A549 (cell line): ENCODE measurements at regions not wholly inside any gene's neighbourhood (a gene's known extent, or its start where the extent isn't known, plus 50 kb on each side); places are given as distances from the start of the nearest gene placed in this dataset.

Experiments
- CEBPB ChIP-seq, 2 experiments: fragments of >200 bp in 1 of 2; sonication (Bioruptor Twin) in 1 of 2; formaldehyde crosslinking in 1 of 2; IDR thresholded peaks; 2 replicates each; pipeline ENCODE4 v1.6.1; 2012 to 2016
- CTCF ChIP-seq: fragments of >200 bp; sonication (Bioruptor Twin); formaldehyde crosslinking; IDR thresholded peaks from 3 replicates; pipeline ENCODE4 v1.5.1; 2016
- HMGXB4 ChIP-seq: fragments of 250-450 bp; sonication (Bioruptor Pico); IDR thresholded peaks from 2 replicates; pipeline ENCODE4 v1.5.0; 2021; ENCODE audit warnings: mild to moderate bottlenecking, moderate library complexity, borderline replicate concordance
- MYC ChIP-seq: IDR thresholded peaks from 2 replicates; pipeline ENCODE4 v1.6.1; 2012; ENCODE audit warnings: mild to moderate bottlenecking, inconsistent platforms, low read length, improper control_type of control experiment, borderline replicate concordance
- RCOR1 ChIP-seq: fragments of 150-350 bp; IDR thresholded peaks from 2 replicates; pipeline ENCODE4 v1.6.1; 2014; ENCODE audit warnings: antibody characterized with exemption, low read length, low read depth
- RFX5 ChIP-seq: fragments of 450-650 bp; IDR thresholded peaks from 2 replicates; pipeline ENCODE4 v1.7.1; 2014; ENCODE audit warnings: antibody characterized with exemption, mild to moderate bottlenecking, moderate library complexity
- ZFP36 ChIP-seq: fragments of 450-650 bp; IDR thresholded peaks from 2 replicates; pipeline ENCODE4 v1.6.1; 2014; ENCODE audit warnings: borderline replicate concordance; ENCODE audit not compliant: partially characterized antibody

DNA sequence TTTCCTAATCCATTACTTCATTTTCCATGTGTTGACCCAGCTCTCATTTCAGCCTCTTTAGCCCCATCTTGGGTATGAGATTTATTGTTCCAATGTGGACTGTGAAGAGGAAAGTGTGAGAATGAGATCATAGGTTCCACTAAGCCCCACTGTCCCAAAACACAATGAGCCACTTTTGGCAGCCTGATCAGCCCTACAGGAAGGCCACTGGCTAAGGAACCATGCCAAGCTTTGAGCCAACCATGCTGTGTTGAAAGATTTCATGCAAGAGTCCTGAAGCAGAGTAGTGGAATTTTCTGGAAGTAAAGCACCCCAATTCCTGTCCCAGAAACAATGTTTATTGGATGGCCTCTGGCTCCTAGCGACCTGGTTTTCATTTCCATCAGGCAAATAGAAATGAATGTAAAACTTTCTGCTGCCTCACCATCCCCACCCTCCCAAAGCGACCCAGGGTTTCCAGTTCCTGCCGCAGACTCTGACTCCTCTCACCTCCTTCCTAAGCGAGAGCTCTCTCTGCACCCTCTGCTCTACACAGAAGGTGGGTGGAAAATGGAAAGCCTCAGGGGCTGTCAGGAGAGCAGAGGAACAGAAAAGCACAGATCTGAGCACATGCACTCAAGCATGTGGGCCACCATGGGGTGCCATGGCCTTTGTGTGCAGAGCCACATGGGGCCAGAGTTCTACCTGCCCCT, 73.1 kb downstream of the KCTD12 start:
- TF ChIP-seq CEBPB (IDR thresholded peaks at IDR 0.05), result no peak
- no peak for TF ChIP-seq ZFP36
- no peak for TF ChIP-seq HMGXB4 (CRISPR knock-in tag)
- TF ChIP-seq CTCF, result no peak
- no peak for TF ChIP-seq RCOR1
- no peak for TF ChIP-seq RFX5
- TF ChIP-seq MYC, result no peak
